ENCODE measurements at regions not wholly inside any gene's neighbourhood (a gene's known extent, or its start where the extent isn't known, plus 50 kb on each side); places are given as distances from the start of the nearest gene placed in this dataset.

DNA sequence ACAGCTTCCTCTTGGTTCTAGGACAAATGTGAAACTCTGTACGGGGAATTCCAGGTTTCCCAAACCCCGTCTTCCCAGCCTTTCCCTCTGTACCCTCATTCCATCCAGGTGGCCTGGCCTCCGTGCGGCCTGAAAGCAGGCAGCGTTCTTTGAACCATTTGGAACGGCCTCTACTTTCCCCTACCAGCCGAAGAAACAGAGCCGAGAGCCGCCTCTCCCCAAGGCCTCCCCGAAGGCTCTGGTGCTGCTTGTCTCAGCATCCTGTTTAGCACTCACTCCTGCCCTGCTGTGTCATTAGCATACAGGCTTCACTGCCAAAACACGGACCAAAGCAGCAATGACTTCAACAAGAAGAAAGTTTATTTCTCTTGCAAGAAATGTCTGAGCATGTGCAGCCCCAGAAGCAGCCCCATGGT, 137.7 kb downstream of the HSD17B3 start:
- TF ChIP-seq, protein P1, sequence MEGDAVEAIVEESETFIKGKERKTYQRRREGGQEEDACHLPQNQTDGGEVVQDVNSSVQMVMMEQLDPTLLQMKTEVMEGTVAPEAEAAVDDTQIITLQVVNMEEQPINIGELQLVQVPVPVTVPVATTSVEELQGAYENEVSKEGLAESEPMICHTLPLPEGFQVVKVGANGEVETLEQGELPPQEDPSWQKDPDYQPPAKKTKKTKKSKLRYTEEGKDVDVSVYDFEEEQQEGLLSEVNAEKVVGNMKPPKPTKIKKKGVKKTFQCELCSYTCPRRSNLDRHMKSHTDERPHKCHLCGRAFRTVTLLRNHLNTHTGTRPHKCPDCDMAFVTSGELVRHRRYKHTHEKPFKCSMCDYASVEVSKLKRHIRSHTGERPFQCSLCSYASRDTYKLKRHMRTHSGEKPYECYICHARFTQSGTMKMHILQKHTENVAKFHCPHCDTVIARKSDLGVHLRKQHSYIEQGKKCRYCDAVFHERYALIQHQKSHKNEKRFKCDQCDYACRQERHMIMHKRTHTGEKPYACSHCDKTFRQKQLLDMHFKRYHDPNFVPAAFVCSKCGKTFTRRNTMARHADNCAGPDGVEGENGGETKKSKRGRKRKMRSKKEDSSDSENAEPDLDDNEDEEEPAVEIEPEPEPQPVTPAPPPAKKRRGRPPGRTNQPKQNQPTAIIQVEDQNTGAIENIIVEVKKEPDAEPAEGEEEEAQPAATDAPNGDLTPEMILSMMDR (optimal IDR thresholded peaks at IDR 0.05 in 1 of 3, IDR thresholded peaks at IDR 0.05 in 1 of 3, conservative IDR thresholded peaks at IDR 0.05 in 1 of 3; ENCODE audit: extremely low read depth in 1 of 3, insufficient read depth in 2 of 3, low read length in 3 of 3): no peak
- no peak for TF ChIP-seq EZH2 (IDR thresholded peaks at IDR 0.05; ENCODE audit: low read length)

All from keratinocyte (primary cell).